GM13976 (cell line): ENCODE measurements at regions not wholly inside any gene's neighbourhood (a gene's known extent, or its start where the extent isn't known, plus 50 kb on each side); places are given as distances from the start of the nearest gene placed in this dataset.
"Not testable (repeated sequence)": the region's sequence is repeated elsewhere in the genome, so short reads cannot be mapped to it uniquely, and the experiment has no call there.

ENCODE experiments used
- DNase-seq: peaks from one replicate; pipeline ENCODE4 v3.0.0; 2012; ENCODE audit warnings: low spot score
- CTCF ChIP-seq: IDR thresholded peaks from 2 replicates; pipeline ENCODE4 v1.5.1; 2012; ENCODE audit warnings: borderline replicate concordance, mild to moderate bottlenecking; ENCODE audit not compliant: insufficient read depth; ENCODE audit errors: extremely low read depth, missing control alignments, control extremely low read depth
- in situ Hi-C: fragments of 300-500 bp; cut with MboI; formaldehyde crosslinking; loops from one replicate; pipeline ENCODE4 v1.12.0; 2022; ENCODE audit warnings: low sequenced_read_pairs, mixed read lengths, inconsistent platforms; ENCODE audit not compliant: unreplicated experiment

- in situ Hi-C loops, result no loop called here
- no peak for TF ChIP-seq CTCF
- DNase-seq, result no peak
These were observed 86.8 kb downstream of the TEX35 start for GRCh38 chr1:178599745-178600144.

GRCh38 chr1:178603926-178604325, 91.0 kb downstream of the TEX35 start:
- in situ Hi-C loops, result no loop called here
- TF ChIP-seq CTCF, result no peak
- no peak for DNase-seq

GRCh38 chr1:178606839-178607238, 93.9 kb downstream of the TEX35 start:
- no peak for DNase-seq
- TF ChIP-seq CTCF, result no peak
- in situ Hi-C loops, result no loop called here

- no peak for TF ChIP-seq CTCF
- in situ Hi-C loops, result no loop called here
- DNase-seq, result no peak
These were observed 95.0 kb downstream of the TEX35 start for GRCh38 chr1:178607718-178608408.

- in situ Hi-C loops, result no loop called here
- DNase-seq, result no peak
- no peak for TF ChIP-seq CTCF
These were observed 96.1 kb downstream of the TEX35 start for GRCh38 chr1:178609015-178609414.

GRCh38 chr1:178610690-178611410, 97.9 kb downstream of the TEX35 start:
- in situ Hi-C loops, DNase-seq: not testable (repeated sequence)

- in situ Hi-C loops, result no loop called here
- no peak for DNase-seq
- TF ChIP-seq CTCF, result no peak
These were observed 99.4 kb downstream of the TEX35 start for GRCh38 chr1:178612261-178612660.
